AG04450 (cell line): ENCODE measurements at regions not wholly inside any gene's neighbourhood (a gene's known extent, or its start where the extent isn't known, plus 50 kb on each side); places are given as distances from the start of the nearest gene placed in this dataset.

ENCODE experiments used
- CTCF ChIA-PET: fragments of 300-600, 350-600 bp; formaldehyde crosslinking; extraction: SDS; loops from one replicate; lab custom pipeline; 2022; ENCODE audit warnings: antibody characterized with exemption, inconsistent platforms; lab: Charles Lee
- POLR2A ChIA-PET: fragments of 350-600 bp; formaldehyde crosslinking; extraction: SDS; loops from one replicate; lab custom pipeline; 2021; ENCODE audit warnings: antibody characterized with exemption, inconsistent platforms; lab: Yijun Ruan, JAX
- DNase-seq: peaks from one replicate; pipeline ENCODE4 v3.0.0-alpha.2; 2011; ENCODE audit warnings: low read depth, low spot score
- H3K27ac ChIP-seq: one replicate; pipeline ENCODE4 v1.5.1; 2012; ENCODE audit warnings: low read depth, low read length, control low read depth
- H3K27me3 ChIP-seq: one replicate; pipeline ENCODE4 v1.6.0; 2012; ENCODE audit warnings: low read length; ENCODE audit not compliant: control insufficient read depth, insufficient read depth
- H3K4me3 ChIP-seq: 2 replicates; pipeline ENCODE4 v1.5.1; 2011; ENCODE audit warnings: mild to moderate bottlenecking, low read depth, low read length, control low read depth
- H3K9me3 ChIP-seq: 2 replicates; pipeline ENCODE4 v1.5.1; 2012; ENCODE audit warnings: low read length; ENCODE audit not compliant: control insufficient read depth, insufficient read depth
- TF ChIP-seq, protein P1 (sequence below): IDR thresholded peaks from 2 replicates; pipeline ENCODE4 v1.5.1; 2011; ENCODE audit warnings: low read depth, low read length, control low read depth, inconsistent platforms

DNA sequence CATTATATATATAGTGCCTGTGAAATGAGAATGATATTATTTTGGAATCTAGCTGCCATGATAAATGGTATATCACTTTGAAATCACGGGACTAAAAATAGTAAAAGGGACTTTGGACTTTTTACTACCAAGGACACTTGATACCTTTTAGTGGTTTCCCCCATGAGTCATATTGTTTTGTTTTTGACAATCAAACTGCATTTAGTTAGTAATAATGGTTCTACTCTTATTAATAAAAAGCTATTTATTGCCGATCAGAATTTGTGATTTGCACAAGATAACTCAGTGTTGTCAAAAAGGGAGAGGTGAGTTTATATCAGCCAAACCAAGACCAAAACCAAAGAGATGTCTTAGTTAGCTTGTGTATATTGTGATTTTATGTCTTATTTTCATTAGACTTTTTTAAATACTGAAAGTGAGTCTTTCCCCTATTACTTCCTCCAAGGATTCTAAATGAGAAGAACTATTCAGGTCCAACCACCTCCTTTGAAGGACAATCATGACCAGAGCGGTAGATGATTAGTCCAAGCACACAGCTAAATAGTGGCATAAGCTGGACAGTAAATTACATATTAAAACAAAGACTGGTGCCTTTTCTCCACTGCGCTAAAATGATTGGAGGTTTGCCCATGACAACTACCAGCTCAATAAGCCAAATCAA is 281.7 kb upstream of the ESRRG start:
- no peaks in the 10 kb centered on the region for H3K9me3 ChIP-seq
- H3K4me3 ChIP-seq, result no peak overlapping the region
- ChIA-PET CTCF (no interaction called here), POLR2A (no interaction called here)
- DNase-seq, result no peak
- H3K27me3 ChIP-seq, result no peaks in the 10 kb centered on the region
- no peak overlapping the region for H3K27ac ChIP-seq
- TF ChIP-seq, protein P1, sequence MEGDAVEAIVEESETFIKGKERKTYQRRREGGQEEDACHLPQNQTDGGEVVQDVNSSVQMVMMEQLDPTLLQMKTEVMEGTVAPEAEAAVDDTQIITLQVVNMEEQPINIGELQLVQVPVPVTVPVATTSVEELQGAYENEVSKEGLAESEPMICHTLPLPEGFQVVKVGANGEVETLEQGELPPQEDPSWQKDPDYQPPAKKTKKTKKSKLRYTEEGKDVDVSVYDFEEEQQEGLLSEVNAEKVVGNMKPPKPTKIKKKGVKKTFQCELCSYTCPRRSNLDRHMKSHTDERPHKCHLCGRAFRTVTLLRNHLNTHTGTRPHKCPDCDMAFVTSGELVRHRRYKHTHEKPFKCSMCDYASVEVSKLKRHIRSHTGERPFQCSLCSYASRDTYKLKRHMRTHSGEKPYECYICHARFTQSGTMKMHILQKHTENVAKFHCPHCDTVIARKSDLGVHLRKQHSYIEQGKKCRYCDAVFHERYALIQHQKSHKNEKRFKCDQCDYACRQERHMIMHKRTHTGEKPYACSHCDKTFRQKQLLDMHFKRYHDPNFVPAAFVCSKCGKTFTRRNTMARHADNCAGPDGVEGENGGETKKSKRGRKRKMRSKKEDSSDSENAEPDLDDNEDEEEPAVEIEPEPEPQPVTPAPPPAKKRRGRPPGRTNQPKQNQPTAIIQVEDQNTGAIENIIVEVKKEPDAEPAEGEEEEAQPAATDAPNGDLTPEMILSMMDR, result no peak

GRCh38 chr1:217003355-217003754 is 280.1 kb upstream of the ESRRG start:
- POLR2A ChIA-PET, result no interaction called here
- TF ChIP-seq, protein P1, result no peak

DNA sequence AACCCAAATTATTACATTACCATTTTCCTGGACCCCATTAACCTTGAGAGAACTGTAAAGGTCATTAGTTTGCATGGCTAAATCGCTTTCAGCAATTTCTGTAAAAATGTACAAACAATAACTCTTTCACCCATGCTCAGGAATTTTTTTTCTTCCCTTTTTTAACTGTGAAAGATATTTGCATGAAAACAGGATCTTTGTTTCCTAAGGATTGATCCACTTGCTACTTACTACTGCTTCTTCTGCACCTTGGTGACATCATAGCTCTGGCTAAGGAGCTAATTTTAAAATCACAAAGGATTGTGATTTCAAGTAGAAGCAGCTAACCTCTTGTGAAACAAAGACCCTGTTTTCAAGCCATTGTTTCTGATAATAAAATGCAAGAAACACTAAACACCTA is 274.6 kb upstream of the ESRRG start:
- ChIA-PET CTCF (no interaction called here), POLR2A (no interaction called here)
- H3K27ac ChIP-seq, result no peak overlapping the region
- H3K9me3 ChIP-seq, result no peaks in the 10 kb centered on the region
- TF ChIP-seq, protein P1, result no peak
- no peak for DNase-seq
- no peak overlapping the region for H3K4me3 ChIP-seq
- no peaks in the 10 kb centered on the region for H3K27me3 ChIP-seq

More at GRCh38 chr1:217003355-217003754, 280.1 kb upstream of the ESRRG start:
- CTCF ChIA-PET, result interaction anchor here (1.1 kb wide), 1 partner anchor 658 kb away, joined by 3 read pairs; no protein-coding TSS in a partner anchor
- Histone ChIP-seq H3K4me3 (no peak overlapping the region), H3K27me3 (no peaks in the 10 kb centered on the region), H3K27ac (no peak overlapping the region), H3K9me3 (no peaks in the 10 kb centered on the region)
- no peak for DNase-seq

GRCh38 chr1:216997069-216997468 is 273.8 kb upstream of the ESRRG start:
- ChIA-PET POLR2A (no interaction called here), CTCF (no interaction called here)
- Histone ChIP-seq H3K9me3 (no peaks in the 10 kb centered on the region), H3K27me3 (no peaks in the 10 kb centered on the region), H3K27ac (no peak overlapping the region), H3K4me3 (no peak overlapping the region)
- no peak for DNase-seq
- TF ChIP-seq, protein P1, result no peak

- DNase-seq, result no peak
- POLR2A ChIA-PET, result no interaction called here
Measured at GRCh38 chr1:216984536-216984935, 261.3 kb upstream of the ESRRG start.

More at GRCh38 chr1:216984536-216984935, 261.3 kb upstream of the ESRRG start:
- no peaks in the 10 kb centered on the region for H3K27me3 ChIP-seq
- H3K4me3 ChIP-seq, result no peak overlapping the region
- no peak overlapping the region for H3K27ac ChIP-seq
- TF ChIP-seq, protein P1, result no peak
- no peaks in the 10 kb centered on the region for H3K9me3 ChIP-seq
- CTCF ChIA-PET, result no interaction called here
